Ovary (tissue), 7 donors: ENCODE measurements at regions not wholly inside any gene's neighbourhood (a gene's known extent, or its start where the extent isn't known, plus 50 kb on each side); places are given as distances from the start of the nearest gene placed in this dataset.

Experiments used
- DNase-seq, 5 donors: peaks; one replicate each; pipeline ENCODE4 v3.0.0-alpha.2; 2019 to 2020
- H3K27ac ChIP-seq, 2 donors: fragments of 200-600 bp; one replicate each; pipeline versions ENCODE4 v1.5.1 to v1.8.0; 2019 to 2022
- H3K27me3 ChIP-seq: fragments of 200-600 bp; one replicate; pipeline ENCODE4 v1.8.0; 2022
- H3K36me3 ChIP-seq: fragments of 200-600 bp; sonication (generic); one replicate; pipeline ENCODE4 v1.5.1; 2019
- H3K4me1 ChIP-seq: one replicate; pipeline ENCODE4 v1.8.1; 2013; ENCODE audit warnings: mild to moderate bottlenecking, moderate library complexity; ENCODE audit not compliant: insufficient read depth
- H3K4me3 ChIP-seq: fragments of 200-600 bp; sonication (generic); one replicate; pipeline ENCODE4 v1.5.1; 2017
- H3K9me3 ChIP-seq, 2 donors: fragments of 200-600 bp in 1 of 2; sonication (generic) in 1 of 2; one replicate each; pipeline versions ENCODE4 v1.5.1 to v1.8.1; 2013 to 2019; ENCODE audit warnings: mild to moderate bottlenecking in 1 of 2, moderate library complexity in 1 of 2
- EP300 ChIP-seq: sonication (generic); formaldehyde crosslinking; IDR thresholded peaks from one replicate; pipeline ENCODE4 v1.6.1; 2017; ENCODE audit warnings: antibody characterized with exemption
- POLR2A ChIP-seq: fragments of 450-650 bp; IDR thresholded peaks from one replicate; pipeline ENCODE4 v1.6.1; 2017; ENCODE audit warnings: antibody characterized with exemption, mild to moderate bottlenecking, moderate library complexity
- WGBS, 3 donors: extraction: QIAGEN DNeasy Blood & Tissue Kit in 1 of 3; methylation state at CpG; one replicate each; pipeline versions ENCODE4 v1.1.5 to v1.1.7; 2013 to 2017; 5-methylcytosine and 5-hydroxymethylcytosine counted together
- intact Hi-C, 4 donors: fragments of 100-400 bp; cut with DNase I; formaldehyde crosslinking; loops; one replicate each; pipeline versions ENCODE4 v1.11.0 to v1.15.1; 2022 to 2023
- TF ChIP-seq, protein P1 (sequence below), 3 donors: fragments of 450-650 bp in 2 of 3; fragments of 200-600 bp in 1 of 3; IDR thresholded peaks; one replicate each; pipeline versions ENCODE4 v1.5.1 to v1.8.0; 2016 to 2022; ENCODE audit warnings: antibody characterized with exemption in 3 of 3, mild to moderate bottlenecking in 1 of 3
- donor health status: DM: no; HTN: no; CAD: no; lungs with moderate emphysema.
- donor health status: DM: no; HTN: no; CAD: no.
- donor health status: Bipolar disorder and iron deficiency.
- donor health status: DM: no; HTN: no; CAD: no.
- donor health status: DM: yes; HTN: yes; CAD: no.

GRCh38 chr5:121019106-121019505 is 555.0 kb downstream of the PRR16 start:
- H3K9me3 ChIP-seq = no peaks in the 10 kb centered on the region
- intact Hi-C loops = no loop called here
- no peak overlapping the region for H3K4me3 ChIP-seq
- no peaks in the 10 kb centered on the region for H3K27me3 ChIP-seq
- H3K4me1 ChIP-seq = no peaks in the 10 kb centered on the region
- no peaks in the 10 kb centered on the region for H3K36me3 ChIP-seq
- TF ChIP-seq POLR2A (no peak), EP300 (no peak)
- TF ChIP-seq, protein P1, sequence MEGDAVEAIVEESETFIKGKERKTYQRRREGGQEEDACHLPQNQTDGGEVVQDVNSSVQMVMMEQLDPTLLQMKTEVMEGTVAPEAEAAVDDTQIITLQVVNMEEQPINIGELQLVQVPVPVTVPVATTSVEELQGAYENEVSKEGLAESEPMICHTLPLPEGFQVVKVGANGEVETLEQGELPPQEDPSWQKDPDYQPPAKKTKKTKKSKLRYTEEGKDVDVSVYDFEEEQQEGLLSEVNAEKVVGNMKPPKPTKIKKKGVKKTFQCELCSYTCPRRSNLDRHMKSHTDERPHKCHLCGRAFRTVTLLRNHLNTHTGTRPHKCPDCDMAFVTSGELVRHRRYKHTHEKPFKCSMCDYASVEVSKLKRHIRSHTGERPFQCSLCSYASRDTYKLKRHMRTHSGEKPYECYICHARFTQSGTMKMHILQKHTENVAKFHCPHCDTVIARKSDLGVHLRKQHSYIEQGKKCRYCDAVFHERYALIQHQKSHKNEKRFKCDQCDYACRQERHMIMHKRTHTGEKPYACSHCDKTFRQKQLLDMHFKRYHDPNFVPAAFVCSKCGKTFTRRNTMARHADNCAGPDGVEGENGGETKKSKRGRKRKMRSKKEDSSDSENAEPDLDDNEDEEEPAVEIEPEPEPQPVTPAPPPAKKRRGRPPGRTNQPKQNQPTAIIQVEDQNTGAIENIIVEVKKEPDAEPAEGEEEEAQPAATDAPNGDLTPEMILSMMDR (IDR thresholded peaks at IDR 0.05) = no peak
- DNase-seq = no peak
- H3K27ac ChIP-seq = no peak overlapping the region

GRCh38 chr5:121019734-121020133 is 555.6 kb downstream of the PRR16 start:
- TF ChIP-seq POLR2A = no peak
- TF ChIP-seq, protein P1 (IDR thresholded peaks at IDR 0.05) = no peak
- no peak for TF ChIP-seq EP300
- H3K27me3 ChIP-seq = no peaks in the 10 kb centered on the region
- no peaks in the 10 kb centered on the region for H3K4me1 ChIP-seq
- 58 to 67% (median 60%) methylated on average over 2 of the region's 2 CpGs for WGBS, 3 donors
- H3K36me3 ChIP-seq = no peaks in the 10 kb centered on the region
- intact Hi-C loops = no loop called here
- no peak overlapping the region for H3K4me3 ChIP-seq
- DNase-seq = no peak
- no peaks in the 10 kb centered on the region for H3K9me3 ChIP-seq
- no peak overlapping the region for H3K27ac ChIP-seq

DNA sequence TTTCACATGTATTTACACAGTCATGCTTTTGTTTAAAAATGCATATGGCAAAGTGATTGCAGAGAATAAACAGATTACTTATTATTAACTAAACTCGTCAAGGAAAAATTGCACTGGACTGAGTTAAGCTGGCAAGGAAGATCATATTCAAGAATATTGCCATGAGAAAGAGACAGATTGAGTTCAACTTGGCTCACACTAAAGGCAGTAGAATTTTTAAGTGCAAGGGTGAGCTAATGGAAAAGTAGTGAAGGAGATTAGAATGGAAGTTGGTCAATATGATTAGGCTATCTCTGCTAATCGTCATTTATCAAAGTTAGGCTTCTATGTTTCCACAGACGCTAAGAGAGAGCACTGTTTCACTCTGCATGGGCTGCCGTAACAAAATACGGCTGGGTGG is 557.6 kb downstream of the PRR16 start:
- TF ChIP-seq, protein P1 (IDR thresholded peaks at IDR 0.05) = no peak
- H3K4me3 ChIP-seq = no peak overlapping the region
- H3K36me3 ChIP-seq = no peaks in the 10 kb centered on the region
- H3K27ac ChIP-seq = no peak overlapping the region
- H3K9me3 ChIP-seq = no peaks in the 10 kb centered on the region
- H3K4me1 ChIP-seq = no peaks in the 10 kb centered on the region
- no peak for DNase-seq
- H3K27me3 ChIP-seq = no peaks in the 10 kb centered on the region
- intact Hi-C loops = no loop called here
- 60 to 77% (median 68%) methylated on average over 5 of the region's 5 CpGs for WGBS, 3 donors

- WGBS, 3 donors = 72 to 79% (median 75%) methylated on average over 5 of the region's 5 CpGs
- no peaks in the 10 kb centered on the region for H3K36me3 ChIP-seq
- H3K9me3 ChIP-seq = no peaks in the 10 kb centered on the region
- DNase-seq = no peak
- H3K27me3 ChIP-seq = no peaks in the 10 kb centered on the region
- intact Hi-C loops = no loop called here
- TF ChIP-seq POLR2A = no peak
- TF ChIP-seq EP300 = no peak
- TF ChIP-seq, protein P1 (IDR thresholded peaks at IDR 0.05) = no peak
- no peak overlapping the region for H3K4me3 ChIP-seq
- no peaks in the 10 kb centered on the region for H3K4me1 ChIP-seq
- H3K27ac ChIP-seq = no peak overlapping the region
These were observed 560.6 kb downstream of the PRR16 start for GRCh38 chr5:121024416-121025311.
